ENCODE measurements at regions not wholly inside any gene's neighbourhood (a gene's known extent, or its start where the extent isn't known, plus 50 kb on each side); places are given as distances from the start of the nearest gene placed in this dataset.
A peak's percentile ranks its signal among the peaks of the same experiment; 100 is the strongest.

DNA sequence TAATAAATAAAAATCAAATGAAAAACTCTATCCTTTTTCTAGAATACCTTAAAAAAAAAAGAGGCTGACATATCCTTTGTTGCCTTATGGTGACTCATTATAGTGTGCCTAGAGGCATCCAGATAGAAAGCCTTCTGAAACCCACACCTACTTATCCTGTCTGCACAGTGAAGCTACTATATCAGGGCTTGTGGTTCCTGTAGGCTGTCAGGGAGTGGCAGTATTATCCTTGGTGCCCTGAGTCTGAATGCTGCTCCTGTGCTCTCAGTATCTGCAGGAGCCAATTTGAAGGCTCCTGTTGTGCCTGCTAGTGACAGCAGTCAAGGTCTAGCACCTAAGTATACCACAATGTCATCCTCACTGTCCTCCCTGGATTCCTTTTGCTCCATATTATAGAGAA lies 168.4 kb upstream of the AVPR1A start:
- DNase-seq (ENCODE audit: low spot score), result no peak

- no peak for DNase-seq (ENCODE audit: low spot score)
Measured at GRCh38 chr12:63318933-63319332, 167.9 kb upstream of the AVPR1A start.

- DNase-seq (ENCODE audit: low spot score), result no peak
Measured at GRCh38 chr12:63318313-63318712, 167.3 kb upstream of the AVPR1A start.

GRCh38 chr12:63317880-63318279 lies 166.9 kb upstream of the AVPR1A start:
- no peak for DNase-seq (ENCODE audit: low spot score)

DNA sequence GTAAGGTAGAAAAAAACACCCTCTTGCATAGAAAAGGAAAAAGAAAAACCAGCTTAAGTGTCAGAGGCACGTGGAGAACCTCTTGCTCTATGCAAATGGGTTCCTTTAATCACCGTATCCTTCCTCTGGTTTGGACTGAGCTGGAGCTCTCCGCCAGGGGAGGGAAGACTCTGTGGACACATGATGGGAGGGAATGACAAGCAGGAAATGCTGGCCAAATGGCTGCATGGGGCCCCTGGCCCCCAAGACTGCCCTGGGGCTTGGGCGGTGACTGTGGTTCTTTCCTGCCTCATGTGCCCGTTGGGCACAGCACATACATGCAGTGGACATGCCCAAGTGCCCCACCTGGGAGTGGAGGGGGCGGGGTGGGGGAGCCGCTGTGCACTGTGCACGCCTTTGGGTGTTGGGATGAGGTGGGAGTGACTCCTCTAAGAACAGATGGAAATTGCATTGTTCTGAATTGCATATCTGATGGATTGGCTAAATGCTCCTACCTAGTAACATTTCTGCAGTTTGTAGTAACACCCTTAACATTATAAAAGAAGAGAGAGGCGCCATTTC lies 166.4 kb upstream of the AVPR1A start:
- DNase-seq (ENCODE audit: low spot score), result no peak

DNA sequence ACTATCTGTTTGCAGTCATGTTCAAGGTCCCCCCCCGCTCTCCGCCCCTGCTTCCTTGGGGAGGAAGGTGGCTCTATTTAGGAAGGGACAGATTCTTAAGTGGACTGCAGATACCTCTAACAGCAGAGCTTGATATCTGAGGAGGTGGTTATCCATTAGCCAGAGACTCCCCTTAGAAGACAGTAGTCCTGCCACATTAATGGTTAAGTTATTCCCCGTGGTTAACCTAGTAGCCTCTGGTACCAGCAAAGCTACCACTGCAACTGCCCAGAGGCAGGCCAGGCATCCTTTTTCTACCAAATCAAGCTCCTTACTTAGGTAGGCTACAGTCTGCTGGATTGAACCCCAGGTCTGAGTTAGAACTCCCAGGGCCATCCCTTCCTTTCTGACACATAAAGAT lies 162.1 kb upstream of the AVPR1A start:
- DNase-seq (ENCODE audit: low spot score), result no peak

DNA sequence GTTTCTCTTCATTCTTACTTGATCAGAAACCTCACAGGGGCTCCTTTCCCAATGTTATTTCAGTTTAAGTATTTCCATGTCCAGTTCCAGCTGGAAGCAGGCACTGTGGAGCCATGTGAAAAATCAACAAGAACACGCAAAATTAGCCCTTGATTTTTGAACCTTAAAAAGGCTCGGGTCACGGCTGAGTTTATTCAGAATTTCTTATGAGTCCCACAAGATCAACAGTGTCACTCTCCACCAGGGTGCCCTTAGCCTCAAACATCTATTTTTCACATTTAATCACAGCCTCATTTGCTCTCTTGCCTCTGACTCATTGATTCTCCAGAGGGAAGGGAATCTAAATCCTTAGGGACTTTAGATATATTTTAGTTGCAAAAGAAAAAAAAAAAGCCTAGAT lies 157.7 kb upstream of the AVPR1A start:
- DNase-seq (ENCODE audit: low spot score), result no peak

DNA sequence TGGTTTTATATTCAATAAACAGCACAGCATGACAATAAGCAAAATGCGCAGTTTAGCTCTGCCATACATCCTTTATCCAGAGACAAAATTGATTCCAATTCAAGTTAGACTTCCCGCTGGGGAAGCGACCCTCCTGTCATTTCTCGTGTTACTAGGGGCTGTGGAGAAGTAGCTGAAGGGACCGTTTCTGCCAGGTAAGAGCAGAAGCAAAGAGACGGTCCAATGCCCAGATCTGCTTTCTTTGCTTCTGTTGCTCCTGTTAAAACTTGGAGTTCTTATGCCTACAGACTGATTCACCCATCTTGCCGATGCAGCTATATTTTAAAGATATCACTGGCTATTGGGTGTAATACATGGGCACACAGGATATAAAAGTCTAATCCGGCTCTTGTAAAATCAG lies 156.8 kb upstream of the AVPR1A start:
- no peak for DNase-seq (ENCODE audit: low spot score)

GRCh38 chr12:63305901-63306875 lies 155.2 kb upstream of the AVPR1A start:
- DNase-seq (ENCODE audit: low spot score), result no peak

DNA sequence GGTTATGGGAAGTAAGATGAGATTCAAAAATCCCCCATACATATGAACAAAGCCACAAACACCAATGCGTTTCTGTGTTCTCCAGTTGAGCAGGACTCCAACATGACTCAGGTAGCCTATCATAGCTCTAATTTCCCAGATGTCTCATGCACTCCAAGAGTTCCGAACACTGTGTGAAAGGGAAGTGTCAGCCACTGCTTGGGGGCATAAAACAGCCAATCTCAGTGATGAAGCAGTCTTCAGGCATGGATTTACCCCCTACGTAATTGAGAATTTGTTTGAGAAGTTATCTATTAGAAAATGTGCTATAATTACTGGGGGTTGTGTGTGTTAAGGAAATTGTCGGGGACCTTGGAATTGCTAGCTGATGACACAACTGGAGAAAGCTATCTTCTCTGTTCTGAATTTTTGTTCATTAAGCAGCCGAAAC lies 153.9 kb upstream of the AVPR1A start:
- no peak for DNase-seq (ENCODE audit: low spot score)

- no peak for DNase-seq (ENCODE audit: low spot score)
Measured at GRCh38 chr12:63302941-63303536, 152.0 kb upstream of the AVPR1A start.

GRCh38 chr12:63302269-63302940 lies 151.4 kb upstream of the AVPR1A start:
- DNase-seq (ENCODE audit: low spot score), result no peak

DNA sequence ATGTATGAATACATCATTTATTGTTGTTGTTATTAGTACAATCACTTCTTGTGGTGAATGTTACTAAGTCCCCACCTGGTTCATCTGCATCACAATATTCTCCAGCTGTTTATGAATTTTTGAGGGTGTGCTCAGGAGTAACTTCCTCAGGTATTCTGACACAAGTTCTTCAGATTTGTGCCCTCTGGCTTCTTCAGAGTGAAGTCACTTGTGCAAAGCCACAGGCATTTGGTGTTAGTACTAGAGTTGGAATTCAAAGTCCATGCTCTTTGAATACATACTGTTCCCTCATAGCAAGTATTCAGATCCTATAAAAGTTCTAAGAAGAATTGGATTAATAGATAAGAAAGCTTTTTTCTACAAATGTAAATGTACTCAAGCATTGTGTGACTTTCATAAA lies 150.3 kb upstream of the AVPR1A start:
- no peak for DNase-seq (ENCODE audit: low spot score)

DNA sequence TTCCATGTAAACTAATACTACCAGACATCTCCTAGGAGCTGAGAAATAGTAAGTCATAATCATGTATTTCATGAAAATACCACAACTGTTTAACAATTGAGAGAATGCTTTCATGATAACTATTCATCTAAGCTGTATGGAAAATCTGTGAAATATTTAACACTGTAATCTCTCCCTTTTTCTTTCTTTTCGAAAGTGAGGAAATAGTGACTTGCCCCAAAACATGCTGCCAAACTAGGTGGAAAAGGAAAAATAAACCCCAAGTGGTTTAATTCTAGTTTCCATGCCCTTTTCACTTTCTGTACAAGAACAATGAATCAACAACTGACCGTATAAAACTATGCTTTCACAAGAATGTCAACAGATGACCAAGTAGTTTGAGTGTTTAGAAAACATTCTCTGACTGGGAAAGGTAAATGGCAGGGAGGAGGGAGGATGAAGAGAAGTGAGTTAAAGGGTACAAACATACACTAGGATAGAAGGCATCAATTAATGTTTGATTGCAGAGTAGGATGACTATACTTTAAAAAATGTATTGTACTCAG lies 147.5 kb upstream of the AVPR1A start:
- DNase-seq (ENCODE audit: low spot score), result no peak

- no peak for DNase-seq (ENCODE audit: low spot score)
Measured at GRCh38 chr12:63294327-63294632, 143.3 kb upstream of the AVPR1A start.

DNA sequence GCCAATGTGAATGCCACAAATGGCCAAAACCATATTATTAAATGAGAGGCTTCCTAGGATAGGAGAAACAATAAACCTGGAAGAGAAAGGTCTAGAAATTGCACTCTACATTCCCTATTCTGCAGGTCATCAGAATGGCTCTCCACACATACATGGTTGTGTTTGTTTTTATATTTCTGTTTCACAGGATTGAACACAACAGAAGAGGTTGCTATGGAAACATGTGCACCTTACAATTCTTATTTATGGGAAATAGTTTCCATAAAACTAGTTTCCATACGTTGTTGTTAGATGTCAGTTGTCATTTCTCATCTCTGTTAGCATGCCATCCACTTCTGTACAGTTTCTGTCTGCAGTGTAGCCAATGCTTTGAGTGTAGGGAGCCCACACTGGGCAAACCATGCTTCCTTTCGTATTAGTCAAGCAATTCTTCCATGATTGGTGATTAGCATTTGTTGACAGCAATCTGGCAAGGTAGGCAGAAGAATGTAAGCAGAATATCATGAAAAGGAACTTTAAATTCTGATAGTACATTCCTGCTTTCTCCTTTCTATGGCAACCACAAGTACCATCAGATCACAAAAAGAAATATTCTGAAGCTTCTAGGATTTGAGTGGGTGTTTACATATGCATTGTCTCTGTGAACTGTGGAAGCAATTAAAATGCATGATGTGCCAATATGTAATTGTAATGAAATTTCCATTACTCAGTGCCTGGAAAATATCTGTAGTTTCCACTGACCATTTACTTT lies 141.6 kb upstream of the AVPR1A start:
- DNase-seq (ENCODE audit: low spot score), result no peak

- DNase-seq (ENCODE audit: low spot score), result peak; percentile 30
Measured at GRCh38 chr12:63276537-63277365, 125.8 kb upstream of the AVPR1A start.

DNA sequence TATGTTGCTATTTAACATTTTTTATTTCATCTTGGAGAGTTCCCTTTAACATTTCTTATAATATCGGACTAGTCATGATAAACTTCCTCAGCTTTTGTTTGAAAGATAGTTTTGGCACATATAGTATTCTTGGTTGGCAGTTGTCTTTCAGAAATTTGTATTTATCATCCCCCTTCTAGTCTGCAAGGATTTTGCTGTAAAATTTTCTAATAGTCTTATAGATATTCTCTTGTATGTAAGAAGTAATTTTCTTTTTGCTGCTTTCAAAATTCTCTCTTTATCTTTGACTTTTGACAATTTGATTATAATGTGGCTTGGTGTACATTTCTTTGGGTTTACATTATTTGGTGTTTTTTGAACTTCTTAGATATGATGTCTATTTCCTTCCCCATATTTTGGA lies 116.0 kb upstream of the AVPR1A start:
- no peak for DNase-seq (ENCODE audit: low spot score)

- no peak for DNase-seq (ENCODE audit: low spot score)
Measured at GRCh38 chr12:63264629-63265028, 113.6 kb upstream of the AVPR1A start.

GRCh38 chr12:63250486-63250885 lies 99.5 kb upstream of the AVPR1A start:
- DNase-seq (ENCODE audit: low spot score), result no peak

GRCh38 chr12:63238892-63239291 lies 87.9 kb upstream of the AVPR1A start:
- DNase-seq (ENCODE audit: low spot score), result no peak

Data from hematopoietic multipotent progenitor cell treated with erythropoietin and hydrocortisone succinate and interleukin-3 and kit ligand, for 17 days (in vitro differentiated cells).